PFSK-1 (cell line): ENCODE measurements at regions not wholly inside any gene's neighbourhood (a gene's known extent, or its start where the extent isn't known, plus 50 kb on each side); places are given as distances from the start of the nearest gene placed in this dataset.

Experiments
- FOXP2 ChIP-seq: optimal IDR thresholded peaks from 2 replicates; pipeline ENCODE3; 2011; ENCODE audit warnings: borderline replicate concordance, control low read depth, inconsistent platforms; ENCODE audit not compliant: insufficient read depth; ENCODE audit errors: extremely low read length, extremely low read depth
- POLR2AphosphoS5 ChIP-seq: IDR thresholded peaks from 2 replicates; pipeline ENCODE4 v1.6.1; 2012; ENCODE audit warnings: low read depth, mild to moderate bottlenecking, control low read depth, low read length, moderate library complexity
- SIN3A ChIP-seq: IDR thresholded peaks from 2 replicates; pipeline ENCODE4 v1.6.1; 2012; ENCODE audit warnings: mild to moderate bottlenecking, low read length, moderate library complexity, borderline replicate concordance; ENCODE audit not compliant: insufficient read depth
- TAF1 ChIP-seq: IDR thresholded peaks from 2 replicates; pipeline ENCODE4 v1.6.1; 2012; ENCODE audit warnings: low read length, control low read depth, borderline replicate concordance; ENCODE audit not compliant: insufficient read depth
- TF ChIP-seq, protein P1 (sequence below), 2 experiments: IDR thresholded peaks; 2 replicates each; pipeline versions ENCODE4 v1.6.1 to v1.8.0; 2011 to 2012; ENCODE audit warnings: low read depth in 2 of 2, low read length in 2 of 2, control low read depth in 1 of 2, inconsistent platforms in 1 of 2, mild to moderate bottlenecking in 1 of 2, moderate library complexity in 1 of 2; ENCODE audit not compliant: insufficient read depth in 1 of 2

DNA sequence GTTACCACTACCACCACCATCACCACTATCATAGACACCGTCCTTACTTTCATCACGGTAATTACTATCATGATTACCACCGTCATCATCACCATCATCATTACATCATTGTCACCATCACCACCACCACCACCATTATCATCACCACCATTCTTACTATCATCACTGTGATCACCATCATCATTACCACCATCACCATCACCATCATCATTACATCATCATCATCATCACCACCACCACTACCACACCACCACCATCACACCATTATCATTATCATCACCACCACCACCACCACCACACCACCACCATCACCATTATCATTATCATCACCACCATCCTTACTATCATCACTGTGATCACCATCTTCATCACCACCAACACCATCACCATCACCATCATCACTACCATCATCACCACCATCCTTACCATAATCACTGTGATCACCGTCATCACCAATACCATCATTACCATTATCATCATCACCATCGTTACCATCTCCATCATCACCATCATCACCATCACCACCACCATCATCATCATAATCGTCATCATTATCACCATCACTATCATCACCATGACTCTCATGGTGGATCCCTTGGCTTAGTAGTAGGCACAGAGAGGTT, 244.4 kb upstream of the C1orf174 start:
- TF ChIP-seq FOXP2 (no peak), SIN3A (no peak), TAF1 (no peak), POLR2AphosphoS5 (no peak)
- TF ChIP-seq, protein P1, sequence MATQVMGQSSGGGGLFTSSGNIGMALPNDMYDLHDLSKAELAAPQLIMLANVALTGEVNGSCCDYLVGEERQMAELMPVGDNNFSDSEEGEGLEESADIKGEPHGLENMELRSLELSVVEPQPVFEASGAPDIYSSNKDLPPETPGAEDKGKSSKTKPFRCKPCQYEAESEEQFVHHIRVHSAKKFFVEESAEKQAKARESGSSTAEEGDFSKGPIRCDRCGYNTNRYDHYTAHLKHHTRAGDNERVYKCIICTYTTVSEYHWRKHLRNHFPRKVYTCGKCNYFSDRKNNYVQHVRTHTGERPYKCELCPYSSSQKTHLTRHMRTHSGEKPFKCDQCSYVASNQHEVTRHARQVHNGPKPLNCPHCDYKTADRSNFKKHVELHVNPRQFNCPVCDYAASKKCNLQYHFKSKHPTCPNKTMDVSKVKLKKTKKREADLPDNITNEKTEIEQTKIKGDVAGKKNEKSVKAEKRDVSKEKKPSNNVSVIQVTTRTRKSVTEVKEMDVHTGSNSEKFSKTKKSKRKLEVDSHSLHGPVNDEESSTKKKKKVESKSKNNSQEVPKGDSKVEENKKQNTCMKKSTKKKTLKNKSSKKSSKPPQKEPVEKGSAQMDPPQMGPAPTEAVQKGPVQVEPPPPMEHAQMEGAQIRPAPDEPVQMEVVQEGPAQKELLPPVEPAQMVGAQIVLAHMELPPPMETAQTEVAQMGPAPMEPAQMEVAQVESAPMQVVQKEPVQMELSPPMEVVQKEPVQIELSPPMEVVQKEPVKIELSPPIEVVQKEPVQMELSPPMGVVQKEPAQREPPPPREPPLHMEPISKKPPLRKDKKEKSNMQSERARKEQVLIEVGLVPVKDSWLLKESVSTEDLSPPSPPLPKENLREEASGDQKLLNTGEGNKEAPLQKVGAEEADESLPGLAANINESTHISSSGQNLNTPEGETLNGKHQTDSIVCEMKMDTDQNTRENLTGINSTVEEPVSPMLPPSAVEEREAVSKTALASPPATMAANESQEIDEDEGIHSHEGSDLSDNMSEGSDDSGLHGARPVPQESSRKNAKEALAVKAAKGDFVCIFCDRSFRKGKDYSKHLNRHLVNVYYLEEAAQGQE (IDR thresholded peaks at IDR 0.05; ENCODE audit: insufficient read depth in 1 of 2, low read depth in 2 of 2, low read length in 2 of 2): no peak

DNA sequence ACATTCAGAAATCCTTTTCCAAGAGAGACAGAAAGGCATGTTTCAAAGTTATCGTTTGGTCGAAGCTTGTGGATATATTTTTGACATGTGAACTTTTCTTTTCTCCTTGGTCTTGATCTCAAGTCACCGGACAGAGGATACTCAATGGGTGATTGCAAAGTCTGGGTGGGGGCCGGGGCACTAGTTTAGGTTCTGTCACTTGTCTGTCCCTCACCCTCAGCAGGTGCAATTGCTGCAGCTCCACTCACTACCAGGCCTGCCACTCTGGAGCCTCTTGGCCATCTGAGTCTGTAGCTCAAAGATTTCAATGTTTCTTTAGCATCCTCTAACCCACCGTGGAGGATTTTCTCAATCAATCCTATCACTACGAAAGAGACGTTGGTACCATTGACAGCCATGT, 246.0 kb upstream of the C1orf174 start:
- no peak for TF ChIP-seq FOXP2
- TF ChIP-seq TAF1: no peak
- no peak for TF ChIP-seq POLR2AphosphoS5
- TF ChIP-seq, protein P1 (IDR thresholded peaks at IDR 0.05; ENCODE audit: insufficient read depth in 1 of 2, low read depth in 2 of 2, low read length in 2 of 2): no peak
- TF ChIP-seq SIN3A: no peak

DNA sequence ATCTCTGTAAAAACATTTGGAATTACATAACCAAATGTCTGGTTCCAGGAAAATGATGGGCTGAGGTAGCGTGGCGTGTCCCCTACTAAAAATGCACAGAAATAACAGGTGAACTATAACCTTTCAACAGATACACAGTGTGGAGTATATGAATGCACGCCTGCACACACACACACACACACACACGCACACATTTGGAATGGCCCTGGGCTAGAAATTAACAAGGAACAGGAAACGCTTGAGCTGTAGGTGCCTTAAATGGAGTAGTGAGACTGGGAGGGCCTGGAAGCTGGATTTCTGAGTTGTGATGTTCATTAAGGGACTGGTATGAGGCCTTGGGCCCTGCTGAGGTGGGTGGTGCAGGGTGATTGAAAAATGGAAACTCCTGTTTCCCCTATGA, 246.5 kb upstream of the C1orf174 start:
- TF ChIP-seq SIN3A (no peak), FOXP2 (no peak), POLR2AphosphoS5 (no peak), TAF1 (no peak)
- TF ChIP-seq, protein P1 (IDR thresholded peaks at IDR 0.05; ENCODE audit: insufficient read depth in 1 of 2, low read depth in 2 of 2, low read length in 2 of 2): no peak

DNA sequence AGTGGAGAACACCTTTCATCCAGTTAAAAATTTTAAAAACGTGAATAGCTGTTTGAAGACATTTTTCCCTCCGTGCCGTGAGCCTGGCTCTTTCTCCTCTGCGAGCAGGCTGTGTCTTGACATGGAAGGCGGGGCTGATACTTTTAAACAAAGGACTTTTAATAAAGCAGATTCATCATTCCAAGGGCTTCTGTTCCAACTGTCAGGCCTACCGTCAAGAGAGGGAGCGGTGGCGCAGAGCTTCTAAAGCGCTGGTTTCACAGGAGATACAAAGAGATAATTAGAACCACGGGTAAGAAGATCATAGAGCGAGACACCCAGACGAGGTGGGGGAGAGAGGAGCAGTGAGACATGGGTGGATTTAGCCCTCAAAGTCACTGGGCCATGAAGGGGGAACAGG, 247.4 kb upstream of the C1orf174 start:
- TF ChIP-seq SIN3A (no peak), TAF1 (no peak), FOXP2 (no peak), POLR2AphosphoS5 (no peak)
- TF ChIP-seq, protein P1 (IDR thresholded peaks at IDR 0.05; ENCODE audit: insufficient read depth in 1 of 2, low read depth in 2 of 2, low read length in 2 of 2): no peak
